ENCODE measurements at regions not wholly inside any gene's neighbourhood (a gene's known extent, or its start where the extent isn't known, plus 50 kb on each side); places are given as distances from the start of the nearest gene placed in this dataset.

GRCh38 chr1:164233149-164233548 is 325.8 kb upstream of the PBX1 start:
- H3K79me2 ChIP-seq (ENCODE audit: insufficient read depth): no peaks in the 10 kb centered on the region
- no peaks in the 10 kb centered on the region for H3K9me3 ChIP-seq (ENCODE audit: low read depth)
- no peaks in the 10 kb centered on the region for H3K27me3 ChIP-seq (replicated peaks; ENCODE audit: insufficient read depth)
- H3K4me2 ChIP-seq (ENCODE audit: unreplicated experiment): no peak overlapping the region
- 6 to 16% methylated on average over 3 of the region's 3 CpGs for WGBS, 2 experiments (ENCODE audit: low coverage in 1 of 2, low lambda C conversion rate in 2 of 2, missing lambda C conversion rate in 2 of 2)
- TF ChIP-seq EZH2phosphoT487 (IDR thresholded peaks at IDR 0.05; ENCODE audit: insufficient read depth, low read depth) (no peak), EZH2 (IDR thresholded peaks at IDR 0.05; ENCODE audit: insufficient read depth, poor library complexity, severe bottlenecking) (no peak)
- H4K20me1 ChIP-seq (ENCODE audit: insufficient read depth): no peaks in the 10 kb centered on the region
- H3F3A ChIP-seq (ENCODE audit: insufficient read depth): no peaks in the 10 kb centered on the region
- H3K9ac ChIP-seq: no peak overlapping the region
- H3K27ac ChIP-seq: no peak overlapping the region
- no peaks in the 10 kb centered on the region for H3K4me1 ChIP-seq (ENCODE audit: insufficient read depth)
- H2AFZ ChIP-seq: no peak overlapping the region
- DNase-seq: no peak
- H3K4me3 ChIP-seq: no peak overlapping the region
- no peaks in the 10 kb centered on the region for H3K9me2 ChIP-seq (ENCODE audit: insufficient read depth)
- H3K36me3 ChIP-seq (ENCODE audit: low read depth): no peaks in the 10 kb centered on the region
- in situ Hi-C loops (cut with MboI): no loop called here

- WGBS, 2 experiments (ENCODE audit: low coverage in 1 of 2, low lambda C conversion rate in 2 of 2, missing lambda C conversion rate in 2 of 2): 56 to 60% methylated on average over 4 of the region's 4 CpGs
- Histone ChIP-seq H3K9ac (no peak overlapping the region), H3K27ac (no peak overlapping the region), H3F3A (ENCODE audit: insufficient read depth) (no peaks in the 10 kb centered on the region), H2AFZ (no peak overlapping the region), H3K79me2 (ENCODE audit: insufficient read depth) (no peaks in the 10 kb centered on the region), H3K4me1 (ENCODE audit: insufficient read depth) (no peaks in the 10 kb centered on the region), H3K4me2 (ENCODE audit: unreplicated experiment) (no peak overlapping the region), H3K9me3 (ENCODE audit: low read depth) (no peaks in the 10 kb centered on the region), H3K27me3 (replicated peaks; ENCODE audit: insufficient read depth) (no peaks in the 10 kb centered on the region), H4K20me1 (ENCODE audit: insufficient read depth) (no peaks in the 10 kb centered on the region), H3K4me3 (no peak overlapping the region), H3K9me2 (ENCODE audit: insufficient read depth) (no peaks in the 10 kb centered on the region), H3K36me3 (ENCODE audit: low read depth) (no peaks in the 10 kb centered on the region)
- TF ChIP-seq EZH2phosphoT487 (IDR thresholded peaks at IDR 0.05; ENCODE audit: insufficient read depth, low read depth) (no peak), EZH2 (IDR thresholded peaks at IDR 0.05; ENCODE audit: insufficient read depth, poor library complexity, severe bottlenecking) (no peak)
- DNase-seq: no peak
- in situ Hi-C loops (cut with MboI): no loop called here
Observed at GRCh38 chr1:164240081-164240480, 318.9 kb upstream of the PBX1 start.

GRCh38 chr1:164250365-164250764 is 308.6 kb upstream of the PBX1 start:
- Histone ChIP-seq H4K20me1 (ENCODE audit: insufficient read depth) (no peaks in the 10 kb centered on the region), H3K9me2 (ENCODE audit: insufficient read depth) (no peaks in the 10 kb centered on the region), H3K36me3 (ENCODE audit: low read depth) (no peaks in the 10 kb centered on the region), H3K27me3 (replicated peaks; ENCODE audit: insufficient read depth) (no peaks in the 10 kb centered on the region), H3K9ac (no peak overlapping the region), H3K4me3 (no peak overlapping the region), H3K9me3 (ENCODE audit: low read depth) (no peaks in the 10 kb centered on the region), H2AFZ (no peak overlapping the region), H3K27ac (no peak overlapping the region), H3K4me2 (ENCODE audit: unreplicated experiment) (no peak overlapping the region), H3K4me1 (ENCODE audit: insufficient read depth) (no peaks in the 10 kb centered on the region), H3K79me2 (ENCODE audit: insufficient read depth) (no peaks in the 10 kb centered on the region), H3F3A (ENCODE audit: insufficient read depth) (no peaks in the 10 kb centered on the region)
- in situ Hi-C loops (cut with MboI): no loop called here
- DNase-seq: no peak
- TF ChIP-seq EZH2 (IDR thresholded peaks at IDR 0.05; ENCODE audit: insufficient read depth, poor library complexity, severe bottlenecking): no peak
- no peak for TF ChIP-seq EZH2phosphoT487 (IDR thresholded peaks at IDR 0.05; ENCODE audit: insufficient read depth, low read depth)

- in situ Hi-C loops (cut with MboI): no loop called here
Observed at GRCh38 chr1:164256456-164256855, 302.5 kb upstream of the PBX1 start.

GRCh38 chr1:164261691-164262240 is 297.2 kb upstream of the PBX1 start:
- no peak overlapping the region for H2AFZ ChIP-seq
- WGBS, 2 experiments (ENCODE audit: low coverage in 1 of 2, low lambda C conversion rate in 2 of 2, missing lambda C conversion rate in 2 of 2): 65 to 68% methylated on average over 2 of the region's 2 CpGs

More at GRCh38 chr1:164256456-164256855, 302.5 kb upstream of the PBX1 start:
- no peak for TF ChIP-seq EZH2 (IDR thresholded peaks at IDR 0.05; ENCODE audit: insufficient read depth, poor library complexity, severe bottlenecking)
- TF ChIP-seq EZH2phosphoT487 (IDR thresholded peaks at IDR 0.05; ENCODE audit: insufficient read depth, low read depth): no peak
- Histone ChIP-seq H4K20me1 (ENCODE audit: insufficient read depth) (no peaks in the 10 kb centered on the region), H3K4me3 (no peak overlapping the region), H3K36me3 (ENCODE audit: low read depth) (no peaks in the 10 kb centered on the region), H3K9me3 (ENCODE audit: low read depth) (no peaks in the 10 kb centered on the region), H3K79me2 (ENCODE audit: insufficient read depth) (no peaks in the 10 kb centered on the region), H3K4me1 (ENCODE audit: insufficient read depth) (no peaks in the 10 kb centered on the region), H3K9me2 (ENCODE audit: insufficient read depth) (no peaks in the 10 kb centered on the region), H3K27ac (no peak overlapping the region), H3K9ac (no peak overlapping the region), H2AFZ (no peak overlapping the region), H3F3A (ENCODE audit: insufficient read depth) (no peaks in the 10 kb centered on the region), H3K4me2 (ENCODE audit: unreplicated experiment) (no peak overlapping the region), H3K27me3 (replicated peaks; ENCODE audit: insufficient read depth) (no peaks in the 10 kb centered on the region)
- WGBS, 2 experiments (ENCODE audit: low coverage in 1 of 2, low lambda C conversion rate in 2 of 2, missing lambda C conversion rate in 2 of 2): 10 to 23% methylated on average over 3 of the region's 3 CpGs
- no peak for DNase-seq

More at GRCh38 chr1:164261691-164262240, 297.2 kb upstream of the PBX1 start:
- in situ Hi-C loops (cut with MboI): no loop called here
- Histone ChIP-seq H3K36me3 (ENCODE audit: low read depth) (no peaks in the 10 kb centered on the region), H3K4me2 (ENCODE audit: unreplicated experiment) (no peak overlapping the region), H3K4me1 (ENCODE audit: insufficient read depth) (no peaks in the 10 kb centered on the region), H3K9ac (no peak overlapping the region), H3K27ac (no peak overlapping the region), H3K9me2 (ENCODE audit: insufficient read depth) (no peaks in the 10 kb centered on the region), H3K9me3 (ENCODE audit: low read depth) (no peaks in the 10 kb centered on the region), H3K27me3 (replicated peaks; ENCODE audit: insufficient read depth) (no peaks in the 10 kb centered on the region), H3K79me2 (ENCODE audit: insufficient read depth) (no peaks in the 10 kb centered on the region), H3K4me3 (no peak overlapping the region), H4K20me1 (ENCODE audit: insufficient read depth) (no peaks in the 10 kb centered on the region), H3F3A (ENCODE audit: insufficient read depth) (no peaks in the 10 kb centered on the region)
- DNase-seq: no peak
- TF ChIP-seq EZH2 (IDR thresholded peaks at IDR 0.05; ENCODE audit: insufficient read depth, poor library complexity, severe bottlenecking): no peak
- TF ChIP-seq EZH2phosphoT487 (IDR thresholded peaks at IDR 0.05; ENCODE audit: insufficient read depth, low read depth): no peak
